Panc1 (cell line): ENCODE measurements at regions not wholly inside any gene's neighbourhood (a gene's known extent, or its start where the extent isn't known, plus 50 kb on each side); places are given as distances from the start of the nearest gene placed in this dataset.

Experiments
- ATAC-seq: fragments of 200-7000 bp; cut with Tn5 transposase; 2 replicates; pipeline ENCODE4 v1.9.1; 2020; ENCODE audit warnings: mild to moderate bottlenecking, moderate library complexity
- BruUV-seq: library from RNA; stranded (reverse); fragments of 400-500 nt; replicated peaks from 2 replicates; lab custom pipeline; 2021; lab: Mats Ljungman, UMichigan
- CTCF ChIA-PET: fragments of 300-600 bp; sonication (Branson Sonifier 250); formaldehyde crosslinking; loops from one replicate; lab custom pipeline; 2022; ENCODE audit warnings: antibody characterized with exemption; lab: Charles Lee
- POLR2A ChIA-PET: fragments of 300-600 bp; sonication (Branson Sonifier 250); formaldehyde crosslinking; loops from one replicate; lab custom pipeline; 2022; ENCODE audit warnings: antibody characterized with exemption; lab: Charles Lee
- DNase-seq: peaks from one replicate; pipeline ENCODE4 v3.0.0-alpha.2; 2010; ENCODE audit warnings: low read depth, low spot score
- H3K27ac ChIP-seq: 2 replicates; pipeline ENCODE4 v1.5.1; 2011; ENCODE audit warnings: mild to moderate bottlenecking, low read length, inconsistent platforms
- H3K27me3 ChIP-seq: fragments of 200-500 bp; sonication (Bioruptor generic); 2 replicates; pipeline ENCODE4 v1.6.0; 2014; ENCODE audit warnings: low read length, inconsistent platforms; ENCODE audit not compliant: control insufficient read depth, insufficient read depth
- H3K36me3 ChIP-seq: fragments of 200-500 bp; sonication (Bioruptor generic); 2 replicates; pipeline ENCODE4 v1.5.1; 2014; ENCODE audit warnings: inconsistent platforms, mild to moderate bottlenecking, low read length, moderate library complexity; ENCODE audit not compliant: control insufficient read depth, insufficient read depth
- H3K4me1 ChIP-seq: 2 replicates; pipeline ENCODE4 v1.5.1; 2011; ENCODE audit warnings: inconsistent platforms, mild to moderate bottlenecking, low read length, moderate library complexity; ENCODE audit not compliant: control insufficient read depth, insufficient read depth
- H3K4me3 ChIP-seq, 2 experiments: 2 replicates each; pipeline ENCODE4 v1.5.1; 2011 to 2012; ENCODE audit warnings: low read depth in 2 of 2, low read length in 2 of 2, mild to moderate bottlenecking in 2 of 2, inconsistent platforms in 1 of 2, moderate library complexity in 1 of 2
- H3K9me3 ChIP-seq: fragments of 200-500 bp; sonication (Bioruptor generic); 2 replicates; pipeline ENCODE4 v1.5.1; 2014; ENCODE audit warnings: low read depth, mild to moderate bottlenecking, inconsistent platforms, low read length, moderate library complexity; ENCODE audit not compliant: control insufficient read depth, insufficient read depth
- POLR2AphosphoS5 ChIP-seq: IDR thresholded peaks from 2 replicates; pipeline ENCODE4 v1.6.1; 2012; ENCODE audit warnings: mild to moderate bottlenecking, low read depth, low read length, moderate library complexity
- SIN3A ChIP-seq: IDR thresholded peaks from 2 replicates; pipeline ENCODE4 v1.6.1; 2012; ENCODE audit warnings: low read depth, mild to moderate bottlenecking, low read length, moderate library complexity, borderline replicate concordance; ENCODE audit not compliant: insufficient read depth
- TCF7L2 ChIP-seq: IDR thresholded peaks from 2 replicates; pipeline ENCODE4 v1.6.1; 2011; ENCODE audit warnings: mild to moderate bottlenecking, low read depth, low read length, inconsistent platforms
- in situ Hi-C: cut with HindIII; loops from 2 replicates; pipeline ENCODE4 v1.10.0; 2016; ENCODE audit warnings: low sequenced_read_pairs, low pct_unique_long_range_greater_than_20kb
- intact Hi-C: fragments of 100-400 bp; cut with micrococcal nuclease; formaldehyde crosslinking; loops from one replicate; pipeline ENCODE4 v1.10.0; 2022; ENCODE audit not compliant: unreplicated experiment
- TF ChIP-seq, protein P1 (sequence below), 2 experiments: IDR thresholded peaks; 2 replicates each; pipeline ENCODE4 v1.6.1; 2011 to 2012; ENCODE audit warnings: low read depth in 2 of 2, control low read depth in 1 of 2, low read length in 1 of 2, mild to moderate bottlenecking in 1 of 2, moderate library complexity in 1 of 2; ENCODE audit not compliant: insufficient read depth in 1 of 2
- TF ChIP-seq, protein P2 (sequence below): fragments of 450-650 bp; IDR thresholded peaks from 2 replicates; pipeline ENCODE4 v1.5.1; 2017; ENCODE audit warnings: mild to moderate bottlenecking

DNA sequence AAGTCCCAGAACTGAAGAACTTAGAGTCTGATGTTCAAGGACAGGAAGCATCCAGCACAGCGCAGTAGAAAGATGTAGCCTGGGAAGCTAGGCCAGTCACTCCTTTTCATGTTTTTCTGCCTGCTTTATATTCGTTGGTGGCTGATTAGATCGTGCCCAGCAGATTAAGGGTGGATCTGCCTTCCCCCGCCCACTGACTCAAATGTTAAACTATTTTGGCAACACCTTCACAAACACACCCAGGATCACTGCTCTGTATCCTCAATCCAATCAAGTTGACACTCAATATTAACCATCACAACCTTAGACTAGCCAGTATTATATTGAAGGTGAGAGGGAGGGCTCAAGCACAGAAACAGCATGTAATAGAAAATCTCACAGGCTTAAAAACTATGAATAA lies 222.9 kb downstream of the C12orf50 start:
- Histone ChIP-seq H3K9me3 (no peaks in the 10 kb centered on the region), H3K36me3 (no peaks in the 10 kb centered on the region), H3K4me1 (no peaks in the 10 kb centered on the region), H3K27ac (no peak overlapping the region), H3K27me3 (no peaks in the 10 kb centered on the region), H3K4me3 (no peak overlapping the region)
- TF ChIP-seq, protein P1, sequence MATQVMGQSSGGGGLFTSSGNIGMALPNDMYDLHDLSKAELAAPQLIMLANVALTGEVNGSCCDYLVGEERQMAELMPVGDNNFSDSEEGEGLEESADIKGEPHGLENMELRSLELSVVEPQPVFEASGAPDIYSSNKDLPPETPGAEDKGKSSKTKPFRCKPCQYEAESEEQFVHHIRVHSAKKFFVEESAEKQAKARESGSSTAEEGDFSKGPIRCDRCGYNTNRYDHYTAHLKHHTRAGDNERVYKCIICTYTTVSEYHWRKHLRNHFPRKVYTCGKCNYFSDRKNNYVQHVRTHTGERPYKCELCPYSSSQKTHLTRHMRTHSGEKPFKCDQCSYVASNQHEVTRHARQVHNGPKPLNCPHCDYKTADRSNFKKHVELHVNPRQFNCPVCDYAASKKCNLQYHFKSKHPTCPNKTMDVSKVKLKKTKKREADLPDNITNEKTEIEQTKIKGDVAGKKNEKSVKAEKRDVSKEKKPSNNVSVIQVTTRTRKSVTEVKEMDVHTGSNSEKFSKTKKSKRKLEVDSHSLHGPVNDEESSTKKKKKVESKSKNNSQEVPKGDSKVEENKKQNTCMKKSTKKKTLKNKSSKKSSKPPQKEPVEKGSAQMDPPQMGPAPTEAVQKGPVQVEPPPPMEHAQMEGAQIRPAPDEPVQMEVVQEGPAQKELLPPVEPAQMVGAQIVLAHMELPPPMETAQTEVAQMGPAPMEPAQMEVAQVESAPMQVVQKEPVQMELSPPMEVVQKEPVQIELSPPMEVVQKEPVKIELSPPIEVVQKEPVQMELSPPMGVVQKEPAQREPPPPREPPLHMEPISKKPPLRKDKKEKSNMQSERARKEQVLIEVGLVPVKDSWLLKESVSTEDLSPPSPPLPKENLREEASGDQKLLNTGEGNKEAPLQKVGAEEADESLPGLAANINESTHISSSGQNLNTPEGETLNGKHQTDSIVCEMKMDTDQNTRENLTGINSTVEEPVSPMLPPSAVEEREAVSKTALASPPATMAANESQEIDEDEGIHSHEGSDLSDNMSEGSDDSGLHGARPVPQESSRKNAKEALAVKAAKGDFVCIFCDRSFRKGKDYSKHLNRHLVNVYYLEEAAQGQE (IDR thresholded peaks at IDR 0.05; ENCODE audit: insufficient read depth in 1 of 2, low read depth in 2 of 2, low read length in 1 of 2) = no peak
- TF ChIP-seq, protein P2, sequence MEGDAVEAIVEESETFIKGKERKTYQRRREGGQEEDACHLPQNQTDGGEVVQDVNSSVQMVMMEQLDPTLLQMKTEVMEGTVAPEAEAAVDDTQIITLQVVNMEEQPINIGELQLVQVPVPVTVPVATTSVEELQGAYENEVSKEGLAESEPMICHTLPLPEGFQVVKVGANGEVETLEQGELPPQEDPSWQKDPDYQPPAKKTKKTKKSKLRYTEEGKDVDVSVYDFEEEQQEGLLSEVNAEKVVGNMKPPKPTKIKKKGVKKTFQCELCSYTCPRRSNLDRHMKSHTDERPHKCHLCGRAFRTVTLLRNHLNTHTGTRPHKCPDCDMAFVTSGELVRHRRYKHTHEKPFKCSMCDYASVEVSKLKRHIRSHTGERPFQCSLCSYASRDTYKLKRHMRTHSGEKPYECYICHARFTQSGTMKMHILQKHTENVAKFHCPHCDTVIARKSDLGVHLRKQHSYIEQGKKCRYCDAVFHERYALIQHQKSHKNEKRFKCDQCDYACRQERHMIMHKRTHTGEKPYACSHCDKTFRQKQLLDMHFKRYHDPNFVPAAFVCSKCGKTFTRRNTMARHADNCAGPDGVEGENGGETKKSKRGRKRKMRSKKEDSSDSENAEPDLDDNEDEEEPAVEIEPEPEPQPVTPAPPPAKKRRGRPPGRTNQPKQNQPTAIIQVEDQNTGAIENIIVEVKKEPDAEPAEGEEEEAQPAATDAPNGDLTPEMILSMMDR = no peak
- TF ChIP-seq POLR2AphosphoS5 (no peak), TCF7L2 (no peak), SIN3A (no peak)
- no TSS peak for BruUV-seq
- CTCF ChIA-PET = no interaction called here
- DNase-seq = no peak
- no peak for ATAC-seq
- in situ Hi-C loops (no loop called here), intact Hi-C loops (no loop called here)
- POLR2A ChIA-PET = no interaction called here

DNA sequence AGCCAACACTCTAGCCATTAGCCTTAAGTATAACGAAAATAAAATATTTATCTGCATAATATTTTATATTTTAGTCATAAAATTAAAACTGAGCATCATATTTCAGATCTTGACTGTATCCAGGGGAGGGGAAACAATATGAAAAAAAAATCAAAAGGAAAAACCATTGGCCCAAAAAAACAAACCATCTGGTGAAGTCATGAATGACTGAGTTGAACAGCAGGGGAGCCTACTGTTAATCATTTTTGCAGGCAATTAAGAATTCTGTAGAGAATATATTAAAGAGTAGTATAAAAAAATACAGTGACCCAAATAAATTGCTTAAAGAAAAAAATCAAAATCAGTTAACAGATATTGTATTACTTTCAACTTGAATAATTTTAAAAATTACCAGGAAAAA lies 224.8 kb downstream of the C12orf50 start:
- no peaks in the 10 kb centered on the region for H3K9me3 ChIP-seq
- H3K27me3 ChIP-seq = no peaks in the 10 kb centered on the region
- no peaks in the 10 kb centered on the region for H3K4me1 ChIP-seq
- H3K36me3 ChIP-seq = no peaks in the 10 kb centered on the region
- TF ChIP-seq SIN3A (no peak), POLR2AphosphoS5 (no peak)
- TF ChIP-seq, protein P1 (IDR thresholded peaks at IDR 0.05; ENCODE audit: insufficient read depth in 1 of 2, low read depth in 2 of 2, low read length in 1 of 2) = no peak
- ChIA-PET POLR2A (no interaction called here), CTCF (no interaction called here)
- intact Hi-C loops = no loop called here
- no peak overlapping the region for H3K4me3 ChIP-seq
- DNase-seq (no peak), ATAC-seq (no peak)
- H3K27ac ChIP-seq = no peak overlapping the region
- no TSS peak for BruUV-seq
- in situ Hi-C loops = no loop called here
